K562 (cell line): ENCODE measurements at regions not wholly inside any gene's neighbourhood (a gene's known extent, or its start where the extent isn't known, plus 50 kb on each side); places are given as distances from the start of the nearest gene placed in this dataset.

Experiments used
- ATAC-seq: fragments of 200-7000 bp; cut with Tn5 transposase; 3 replicates; pipeline ENCODE4 v1.9.1; 2020; ENCODE audit warnings: moderate library complexity
- BruUV-seq: library from RNA; stranded (reverse); fragments of 400-500 nt; replicated peaks from 2 replicates; lab custom pipeline; 2021; lab: Mats Ljungman, UMichigan
- CTCF ChIA-PET: fragments of 300-600 bp; formaldehyde crosslinking; extraction: SDS; loops from one replicate; lab custom pipeline; 2021; ENCODE audit warnings: low intra/inter-chr PET ratio; lab: Yijun Ruan, JAX
- POLR2A ChIA-PET: fragments of 300-600, 350-650 bp; sonication (Branson Sonifier 250); formaldehyde crosslinking; extraction: SDS; loops from one replicate; lab custom pipeline; 2021; ENCODE audit warnings: antibody characterized with exemption, inconsistent platforms; lab: Yijun Ruan, JAX
- DNase-seq, 4 experiments: peaks; one replicate each; pipeline versions ENCODE4 v3.0.0 to v3.0.0-alpha.2; 2011 to 2018; ENCODE audit warnings: low spot score in 3 of 4, mixed read lengths in 3 of 4; ENCODE audit errors: extremely low read depth in 1 of 4
- FAIRE-seq: peaks from 2 replicates; lab custom pipeline; 2011; peaks lifted over from hg19 to GRCh38; lab: Jason Lieb, UNC
- H2AFZ ChIP-seq: 2 replicates; pipeline ENCODE4 v1.6.0; 2011; ENCODE audit warnings: low read depth, low read length, control low read depth, inconsistent platforms
- H3K27ac ChIP-seq: fragments of 200-600 bp; 3 replicates; pipeline ENCODE4 v1.8.0; 2011; ENCODE audit warnings: low read depth, mild to moderate bottlenecking, control low read depth, inconsistent platforms, low read length, moderate library complexity, mixed read lengths; ENCODE audit errors: extremely low read depth
- H3K27me3 ChIP-seq, 2 experiments: fragments of 300-600 bp in 1 of 2; 2 replicates in 1 of 2; 3 replicates in 1 of 2; pipeline versions ENCODE4 v1.6.0 to v1.8.0; 2011; ENCODE audit warnings: inconsistent platforms in 2 of 2, low read length in 2 of 2, mild to moderate bottlenecking in 1 of 2, mixed read lengths in 1 of 2, moderate library complexity in 1 of 2; ENCODE audit not compliant: control insufficient read depth in 2 of 2, insufficient read depth in 2 of 2
- H3K36me3 ChIP-seq: fragments of 300-600 bp; 3 replicates; pipeline ENCODE4 v1.8.0; 2011; ENCODE audit warnings: mild to moderate bottlenecking, low read length, inconsistent platforms; ENCODE audit not compliant: control insufficient read depth, insufficient read depth
- H3K4me1 ChIP-seq, 2 experiments: fragments of 200-600 bp in 1 of 2; replicated peaks in 1 of 2; 2 replicates in 1 of 2; 3 replicates in 1 of 2; pipeline versions ENCODE4 v1.5.1 to v1.8.0; 2011; ENCODE audit warnings: inconsistent platforms in 2 of 2, low read length in 2 of 2, mild to moderate bottlenecking in 1 of 2, mixed read lengths in 1 of 2, moderate library complexity in 1 of 2; ENCODE audit not compliant: control insufficient read depth in 2 of 2, insufficient read depth in 2 of 2
- H3K4me2 ChIP-seq: 2 replicates; pipeline ENCODE4 v1.6.1; 2011; ENCODE audit warnings: low read length, control low read depth, inconsistent platforms, mixed read lengths; ENCODE audit not compliant: insufficient read depth
- H3K4me3 ChIP-seq: fragments of 200-600 bp; sonication (generic), shearing (Covaris generic); 2 replicates; pipeline ENCODE4 v1.5.1; 2016; ENCODE audit warnings: control low read depth, inconsistent platforms
- H3K79me2 ChIP-seq: fragments of 200-600 bp; 3 replicates; pipeline ENCODE4 v1.8.0; 2011; ENCODE audit warnings: low read length, inconsistent platforms; ENCODE audit not compliant: control insufficient read depth, insufficient read depth
- H3K9ac ChIP-seq, 2 experiments: 2 replicates each; pipeline versions ENCODE4 v1.6.0 to v1.6.1; 2011; ENCODE audit warnings: low read depth in 2 of 2, low read length in 2 of 2, control low read depth in 1 of 2, inconsistent platforms in 1 of 2, mild to moderate bottlenecking in 1 of 2, mixed read lengths in 1 of 2; ENCODE audit not compliant: insufficient read depth in 1 of 2
- H3K9me1 ChIP-seq: one replicate; pipeline ENCODE4 v1.6.0; 2011; ENCODE audit warnings: inconsistent platforms, mild to moderate bottlenecking, low read length, moderate library complexity; ENCODE audit not compliant: control insufficient read depth, insufficient read depth
- H3K9me3 ChIP-seq: replicated peaks from 2 replicates; pipeline ENCODE4 v1.5.1; 2011; ENCODE audit warnings: low read depth, low read length, inconsistent platforms; ENCODE audit not compliant: control insufficient read depth, insufficient read depth
- H4K20me1 ChIP-seq: replicated peaks from 2 replicates; pipeline ENCODE4 v1.6.1; 2011; ENCODE audit warnings: low read length, inconsistent platforms, mixed read lengths; ENCODE audit not compliant: control insufficient read depth, insufficient read depth
- HDAC3 ChIP-seq: fragments of 450-650 bp; IDR thresholded peaks from 2 replicates; pipeline ENCODE4 v1.6.1; 2018; ENCODE audit warnings: borderline replicate concordance, mild to moderate bottlenecking, moderate library complexity; ENCODE audit not compliant: partially characterized antibody
- ILF3 ChIP-seq: fragments of 450-650 bp; IDR thresholded peaks from 2 replicates; pipeline ENCODE4 v1.6.1; 2018; ENCODE audit warnings: antibody characterized with exemption, mild to moderate bottlenecking, moderate library complexity, borderline replicate concordance
- KLF16 ChIP-seq: IDR thresholded peaks from 2 replicates; pipeline ENCODE4 v1.6.1; 2016; ENCODE audit warnings: antibody characterized with exemption
- RFX5 ChIP-seq: IDR thresholded peaks from 2 replicates; pipeline ENCODE4 v1.6.1; 2011; ENCODE audit warnings: low read depth, mild to moderate bottlenecking, improper control_type of control experiment, low read length
- TBL1XR1 ChIP-seq, 2 experiments: IDR thresholded peaks; 2 replicates each; pipeline ENCODE4 v1.6.1; 2012; ENCODE audit warnings: improper control_type of control experiment in 2 of 2, low read length in 2 of 2, mild to moderate bottlenecking in 1 of 2
- TGIF2 ChIP-seq: sonication (generic); formaldehyde crosslinking; IDR thresholded peaks from 2 replicates; pipeline ENCODE4 v1.8.1; 2022; ENCODE audit warnings: mild to moderate bottlenecking, missing genetic modification reagents, moderate library complexity
- ZBED1 ChIP-seq: IDR thresholded peaks from 2 replicates; pipeline ENCODE4 v1.6.1; 2014
- ZNF174 ChIP-seq: fragments of 250-450 bp; sonication (Bioruptor Pico); IDR thresholded peaks from 2 replicates; pipeline ENCODE4 v1.4.0; 2020; ENCODE audit warnings: mild to moderate bottlenecking
- ZNF444 ChIP-seq: fragments of 250-450 bp; sonication (Bioruptor Pico); IDR thresholded peaks from 2 replicates; pipeline ENCODE4 v1.4.0; 2020; ENCODE audit warnings: mild to moderate bottlenecking, moderate library complexity
- WGBS: fragments of 100-300 bp; shearing (Covaris generic); methylation state at CpG from one replicate; pipeline ENCODE4 v1.1.6; 2016; ENCODE audit warnings: low coverage, mixed read lengths; ENCODE audit not compliant: insufficient coverage; ENCODE audit errors: missing lambda C conversion rate; 5-methylcytosine and 5-hydroxymethylcytosine counted together
- in situ Hi-C: fragments of 300-500 bp; cut with MboI; formaldehyde crosslinking; loops from 4 replicates; pipeline ENCODE4 v1.15.0; 2018; ENCODE audit warnings: inconsistent platforms, mixed read lengths
- intact Hi-C: fragments of 100-400 bp; cut with micrococcal nuclease; formaldehyde crosslinking; loops from 2 replicates; pipeline ENCODE4 v1.14.2; 2022
- TF ChIP-seq, protein P1 (sequence below): sonication (generic); formaldehyde crosslinking; IDR thresholded peaks from 2 replicates; pipeline ENCODE4 v1.8.1; 2023; ENCODE audit warnings: mild to moderate bottlenecking, missing genetic modification reagents

DNA sequence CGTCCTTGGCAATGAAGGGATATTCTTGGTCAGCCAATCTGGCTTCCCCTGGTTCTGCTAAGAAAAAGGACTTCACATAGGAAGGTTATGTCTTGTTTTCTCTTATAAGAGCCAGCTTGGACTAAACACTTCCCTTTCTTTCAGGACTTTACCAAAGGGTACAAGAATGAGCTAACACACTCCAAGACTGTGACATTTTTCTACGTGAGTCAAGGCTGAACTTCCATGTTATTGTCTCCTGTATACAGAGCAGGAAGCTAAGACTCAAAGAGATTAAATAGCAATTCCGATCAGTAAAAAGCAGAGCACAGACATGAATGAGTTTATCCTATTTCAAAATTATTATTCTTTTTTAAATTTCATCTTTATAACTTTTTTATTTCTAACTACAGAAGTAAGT lies 63.3 kb upstream of the STT3B start:
- no peak overlapping the region for H3K4me2 ChIP-seq
- 13% methylated on average over 3 of the region's 3 CpGs for WGBS
- POLR2A ChIA-PET, result interaction anchor here (1.5 kb wide), 2 partner anchors 9 to 13 kb away, joined by 4 read pairs; no protein-coding TSS in a partner anchor
- no peak for ATAC-seq
- DNase-seq, result no peak
- no peak for TF ChIP-seq RFX5
- TF ChIP-seq ILF3, result no peak
- no peak for TF ChIP-seq ZBED1
- TF ChIP-seq, protein P1, sequence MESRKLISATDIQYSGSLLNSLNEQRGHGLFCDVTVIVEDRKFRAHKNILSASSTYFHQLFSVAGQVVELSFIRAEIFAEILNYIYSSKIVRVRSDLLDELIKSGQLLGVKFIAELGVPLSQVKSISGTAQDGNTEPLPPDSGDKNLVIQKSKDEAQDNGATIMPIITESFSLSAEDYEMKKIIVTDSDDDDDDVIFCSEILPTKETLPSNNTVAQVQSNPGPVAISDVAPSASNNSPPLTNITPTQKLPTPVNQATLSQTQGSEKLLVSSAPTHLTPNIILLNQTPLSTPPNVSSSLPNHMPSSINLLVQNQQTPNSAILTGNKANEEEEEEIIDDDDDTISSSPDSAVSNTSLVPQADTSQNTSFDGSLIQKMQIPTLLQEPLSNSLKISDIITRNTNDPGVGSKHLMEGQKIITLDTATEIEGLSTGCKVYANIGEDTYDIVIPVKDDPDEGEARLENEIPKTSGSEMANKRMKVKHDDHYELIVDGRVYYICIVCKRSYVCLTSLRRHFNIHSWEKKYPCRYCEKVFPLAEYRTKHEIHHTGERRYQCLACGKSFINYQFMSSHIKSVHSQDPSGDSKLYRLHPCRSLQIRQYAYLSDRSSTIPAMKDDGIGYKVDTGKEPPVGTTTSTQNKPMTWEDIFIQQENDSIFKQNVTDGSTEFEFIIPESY (CRISPR knock-in tag), result no peak
- TF ChIP-seq TBL1XR1 (IDR thresholded peaks at IDR 0.05; ENCODE audit: low read length in 2 of 2), result no peak
- TF ChIP-seq HDAC3, result no peak
- no peak for TF ChIP-seq ZNF444 (CRISPR knock-in tag)
- no peak for TF ChIP-seq ZNF174 (CRISPR knock-in tag)
- TF ChIP-seq TGIF2, result no peak
- TF ChIP-seq KLF16, result no peak
- TF ChIP-seq, all 486 proteins: peak for 0
- no peak for FAIRE-seq
- CTCF ChIA-PET, result no interaction called here
- Histone ChIP-seq H3K9me3 (no peaks in the 10 kb centered on the region; the same call in 1 of the 2 replicates), H3K4me3 (no peak overlapping the region), H3K36me3 (no peaks in the 10 kb centered on the region), H3K27ac (no peak overlapping the region), H3K9me1 (no peaks in the 10 kb centered on the region), H3K79me2 (no peaks in the 10 kb centered on the region), H3K4me1 (peaks cover 0 to 3% of the 10 kb centered on the region in 2 experiments; a peak in 2 of 5 replicates), H3K27me3 (no peaks in the 10 kb centered on the region), H3K9ac (no peak overlapping the region), H4K20me1 (no peaks in the 10 kb centered on the region), H2AFZ (no peak overlapping the region)
- no TSS peak for BruUV-seq
- intact Hi-C loops, result no loop called here
- in situ Hi-C loops, result no loop called here
